GM19023 (cell line): ENCODE measurements at regions not wholly inside any gene's neighbourhood (a gene's known extent, or its start where the extent isn't known, plus 50 kb on each side); places are given as distances from the start of the nearest gene placed in this dataset.
"Not testable (repeated sequence)": the region's sequence is repeated elsewhere in the genome, so short reads cannot be mapped to it uniquely, and the experiment has no call there.

Source experiments
- ATAC-seq: cut with Tn5 transposase; IDR thresholded peaks from one replicate; pipeline ENCODE4 v1.9.1; 2021; ENCODE audit warnings: mild to moderate bottlenecking, moderate library complexity; ENCODE audit not compliant: unreplicated experiment

- ATAC-seq, result no peak
These were observed 109.5 kb upstream of the IL12A start for GRCh38 chr3:159879146-159879545.

- no peak for ATAC-seq
These were observed 109.0 kb upstream of the IL12A start for GRCh38 chr3:159879598-159879997.

- ATAC-seq, result no peak
These were observed 107.4 kb upstream of the IL12A start for GRCh38 chr3:159881208-159881607.

- ATAC-seq, result no peak
These were observed 106.8 kb upstream of the IL12A start for GRCh38 chr3:159881828-159882309.

GRCh38 chr3:159882367-159882766, 106.3 kb upstream of the IL12A start:
- no peak for ATAC-seq

GRCh38 chr3:159882790-159883779, 105.5 kb upstream of the IL12A start:
- no peak for ATAC-seq

GRCh38 chr3:159884661-159885402, 103.8 kb upstream of the IL12A start:
- no peak for ATAC-seq

- peak; percentile 51 for ATAC-seq
These were observed 102.6 kb upstream of the IL12A start for GRCh38 chr3:159886050-159886449.

- not testable (repeated sequence) for ATAC-seq
These were observed 102.1 kb upstream of the IL12A start for GRCh38 chr3:159886530-159886929.

GRCh38 chr3:159887168-159887567, 101.5 kb upstream of the IL12A start:
- no peak for ATAC-seq

- ATAC-seq, result no peak
These were observed 100.7 kb upstream of the IL12A start for GRCh38 chr3:159887911-159888310.

- no peak for ATAC-seq
These were observed 96.4 kb upstream of the IL12A start for GRCh38 chr3:159892171-159892795.

- ATAC-seq, result no peak
These were observed 95.8 kb upstream of the IL12A start for GRCh38 chr3:159892801-159893200.

GRCh38 chr3:159894386-159894785, 94.2 kb upstream of the IL12A start:
- no peak for ATAC-seq

- no peak for ATAC-seq
These were observed 93.2 kb upstream of the IL12A start for GRCh38 chr3:159895430-159895829.

- no peak for ATAC-seq
These were observed 92.1 kb upstream of the IL12A start for GRCh38 chr3:159896543-159896942.

- no peak for ATAC-seq
These were observed 91.1 kb upstream of the IL12A start for GRCh38 chr3:159897331-159898075.

GRCh38 chr3:159898147-159898546, 90.5 kb upstream of the IL12A start:
- no peak for ATAC-seq

- ATAC-seq, result no peak
These were observed 89.5 kb upstream of the IL12A start for GRCh38 chr3:159899166-159899565.

- ATAC-seq, result peak; percentile 62
These were observed 85.9 kb upstream of the IL12A start for GRCh38 chr3:159902546-159903314.
